OCI-M1 (cell line): ENCODE measurements at regions not wholly inside any gene's neighbourhood (a gene's known extent, or its start where the extent isn't known, plus 50 kb on each side); places are given as distances from the start of the nearest gene placed in this dataset.

Experiments
- DNase-seq: peaks from one replicate; lab custom pipeline; 2025; lab: John Stamatoyannopoulos, UW

DNA sequence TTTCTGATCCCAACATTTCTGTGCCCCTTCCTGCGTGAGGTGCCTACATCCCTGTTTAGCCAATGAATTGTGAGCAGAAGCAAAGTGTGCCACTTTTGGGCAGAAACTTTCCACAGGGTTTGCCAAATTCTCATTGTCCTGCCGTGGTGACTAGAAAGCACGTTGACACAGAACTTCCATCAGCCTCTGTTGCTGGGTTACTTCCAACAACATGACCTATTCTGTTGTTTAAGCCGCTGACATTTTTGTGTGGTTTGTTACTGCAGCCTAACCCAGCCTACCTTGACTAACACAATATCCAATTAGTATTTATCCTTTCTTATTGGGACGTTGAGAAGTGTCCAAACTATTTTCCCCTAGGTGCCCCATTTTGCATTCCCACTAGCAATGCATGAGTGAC is 136.8 kb downstream of the URB2 start:
- no peak for DNase-seq

DNA sequence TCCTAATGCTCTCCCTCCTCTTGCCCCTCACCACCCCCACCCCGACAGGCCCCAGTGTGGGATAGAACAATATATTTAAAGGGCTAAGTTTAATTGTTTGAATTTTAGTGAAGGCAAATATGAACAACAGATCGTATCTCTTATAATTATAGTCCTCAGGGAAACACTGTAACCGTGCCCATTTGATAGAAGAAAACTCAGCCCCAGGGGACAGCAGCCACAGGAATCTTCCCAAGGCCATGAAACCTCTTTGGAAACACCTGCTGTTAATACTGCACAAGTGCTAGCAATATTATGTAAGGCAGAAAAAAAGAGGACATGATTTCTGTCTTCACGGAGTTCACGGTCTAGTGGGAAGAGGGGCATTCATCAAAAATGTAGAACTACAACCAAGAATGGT is 142.2 kb downstream of the URB2 start:
- no peak for DNase-seq

DNA sequence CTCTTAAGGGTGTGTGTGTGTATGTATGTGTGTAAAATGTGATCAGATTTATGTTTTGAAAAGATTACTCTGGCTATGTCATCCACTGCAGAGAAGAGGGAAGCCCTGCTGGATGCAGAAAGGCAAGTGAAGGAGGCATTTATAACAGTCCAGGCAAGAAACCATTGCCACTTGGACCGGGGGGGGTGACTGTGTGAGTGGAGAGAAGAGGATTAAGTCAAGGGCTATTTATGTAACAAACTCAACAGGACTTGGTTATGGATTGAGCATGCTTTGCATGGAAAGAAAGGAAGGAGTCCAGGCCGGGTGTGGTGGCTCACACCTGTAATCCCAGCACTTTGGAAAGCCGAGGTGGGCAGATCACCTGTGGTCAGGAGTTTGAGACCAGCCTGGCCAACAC is 143.0 kb downstream of the URB2 start:
- no peak for DNase-seq

DNA sequence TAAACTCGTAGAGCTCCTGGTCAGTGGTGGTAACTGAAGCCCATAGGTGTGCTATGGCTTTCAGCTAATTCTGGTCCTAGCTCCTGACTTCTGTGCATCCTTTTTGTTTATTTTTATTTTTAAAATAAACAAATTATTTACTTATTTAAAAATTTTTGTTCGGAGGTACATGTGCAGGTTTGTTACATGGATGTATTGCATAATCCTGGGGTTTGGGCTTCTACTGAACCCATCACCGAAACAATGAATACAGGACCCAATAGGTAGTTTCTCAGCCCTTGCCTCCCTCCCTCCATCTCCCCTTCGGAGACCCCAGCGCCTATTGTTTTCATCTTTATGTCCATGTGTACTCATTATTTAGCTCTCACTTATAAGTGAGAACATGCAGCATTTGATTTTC is 143.8 kb downstream of the URB2 start:
- no peak for DNase-seq

DNA sequence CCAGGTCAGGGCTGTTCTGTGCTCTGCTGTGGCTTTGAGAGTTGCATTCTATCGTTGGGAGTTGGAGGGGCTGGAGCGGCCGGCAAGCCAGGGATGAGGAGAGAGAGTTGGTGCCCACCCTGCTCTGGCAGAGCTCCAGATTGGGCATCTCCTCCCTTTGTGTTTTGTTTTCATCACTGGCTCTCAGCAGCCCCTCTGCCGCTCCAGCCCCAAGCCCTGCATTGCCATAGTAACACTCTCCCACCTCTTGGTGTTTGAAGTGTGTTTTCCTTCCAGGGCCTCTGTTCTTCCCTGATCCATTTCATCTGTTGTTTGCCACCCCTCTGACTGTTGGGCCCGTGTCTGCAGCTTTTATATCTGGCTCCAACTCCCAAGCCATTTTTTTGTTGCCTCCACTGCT is 152.7 kb downstream of the URB2 start:
- no peak for DNase-seq

DNA sequence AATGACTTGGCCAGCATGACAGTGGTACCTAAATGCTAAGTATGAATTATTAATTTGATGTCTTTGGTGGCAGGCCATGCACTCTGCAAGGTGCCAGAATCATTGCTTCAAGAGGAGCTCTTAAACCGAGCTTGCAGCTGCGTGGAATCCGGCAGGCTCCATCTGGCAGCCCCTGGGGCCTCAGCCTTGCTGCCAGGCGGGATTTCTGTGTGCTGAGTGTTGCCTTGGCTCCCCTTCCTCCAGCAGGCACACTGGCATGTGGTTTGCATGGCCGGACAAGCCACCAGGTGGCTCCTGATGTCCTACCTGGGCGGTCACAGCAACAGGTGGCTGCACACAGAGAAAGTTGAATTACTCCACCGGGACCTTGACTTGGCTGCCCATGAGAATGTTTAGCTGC is 155.4 kb downstream of the URB2 start:
- DNase-seq, result no peak

DNA sequence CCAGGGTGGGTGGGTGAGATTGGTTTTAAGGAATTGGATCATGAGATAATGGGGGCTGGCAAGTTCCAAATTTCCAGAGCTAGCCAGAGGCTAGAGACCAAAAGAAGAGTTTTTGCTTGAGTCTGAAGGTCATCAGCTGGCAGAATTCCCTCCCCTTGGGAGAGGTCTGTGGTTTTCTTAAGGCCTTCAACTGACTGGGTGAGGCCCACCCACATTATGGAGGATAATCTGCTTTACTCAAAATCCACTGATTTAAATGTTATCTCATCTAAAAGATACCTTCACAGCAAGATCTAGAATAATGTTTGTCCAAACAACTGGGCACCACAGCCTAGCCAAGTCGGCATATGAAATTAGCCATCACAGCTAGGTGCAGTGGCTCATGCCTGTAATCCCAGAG is 156.4 kb downstream of the URB2 start:
- DNase-seq, result no peak

DNA sequence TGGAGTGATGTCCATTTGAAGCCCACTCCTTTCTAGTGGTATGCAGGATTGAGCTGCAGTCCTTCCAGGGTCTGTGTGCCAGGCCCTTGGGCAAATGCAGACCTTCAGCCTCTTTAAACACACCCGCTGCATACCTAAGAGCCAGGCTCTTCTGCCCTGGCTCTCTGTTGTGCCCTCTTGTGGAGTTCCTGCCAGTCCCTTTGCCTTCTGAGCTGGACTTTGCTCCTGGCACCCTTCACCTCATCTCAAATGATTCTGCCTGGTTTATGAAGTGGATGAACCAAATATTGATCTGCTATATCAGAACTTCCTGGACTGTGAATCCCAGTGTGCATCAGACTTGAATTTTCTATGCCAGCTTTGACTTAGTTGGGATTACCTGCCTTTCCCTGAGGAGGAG is 158.8 kb downstream of the URB2 start:
- DNase-seq, result no peak

DNA sequence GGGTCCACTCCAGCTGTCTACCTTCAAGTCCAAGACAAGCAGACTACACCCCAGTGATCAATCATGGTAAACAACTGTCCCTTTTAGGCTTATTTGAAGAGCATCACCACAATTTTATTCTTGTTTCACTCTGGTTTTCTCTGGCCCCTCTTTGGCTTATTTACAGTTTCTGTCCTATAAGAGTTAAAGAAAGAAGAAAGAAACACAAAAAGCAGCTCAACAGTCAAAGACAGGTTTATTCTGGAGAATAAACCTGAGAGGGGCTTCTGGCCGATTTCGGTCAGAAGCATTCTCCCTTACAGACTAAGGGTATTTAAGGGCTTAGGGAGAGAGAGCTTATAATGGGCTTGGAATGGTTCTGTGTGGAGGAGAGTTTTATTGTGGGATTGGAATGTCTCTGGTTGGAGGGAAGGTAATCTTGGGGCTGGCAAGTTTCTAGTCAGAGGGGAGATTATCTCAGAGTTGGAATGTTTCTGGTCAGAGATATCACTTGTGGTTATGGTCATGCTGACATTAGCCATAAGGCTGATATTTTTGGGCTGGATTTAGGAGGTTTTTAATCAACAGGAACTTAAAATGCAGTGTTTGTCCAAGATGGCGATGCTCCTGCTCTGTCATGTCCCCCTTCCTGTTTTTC is 161.0 kb downstream of the URB2 start:
- peak; percentile 14 for DNase-seq

DNA sequence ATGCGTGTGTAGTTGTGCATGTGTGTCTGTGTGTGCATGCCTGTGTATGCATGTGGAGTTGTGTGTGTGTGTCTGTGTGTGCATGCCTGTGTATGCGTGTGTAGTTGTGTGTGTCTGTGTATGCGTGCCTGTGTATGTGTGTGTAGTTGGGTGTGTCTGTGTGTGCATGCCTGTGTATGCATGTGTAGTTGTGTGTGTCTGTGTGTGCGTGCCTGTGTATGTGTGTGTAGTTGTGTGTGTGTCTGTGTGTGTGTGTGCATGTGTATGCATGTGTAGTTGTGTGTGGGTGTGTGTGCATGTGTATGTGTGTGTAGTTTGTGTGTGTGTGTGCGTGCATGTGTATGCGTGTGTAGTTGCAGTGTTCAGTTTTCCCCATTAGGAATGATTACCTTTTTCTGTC is 162.0 kb downstream of the URB2 start:
- DNase-seq, result no peak

DNA sequence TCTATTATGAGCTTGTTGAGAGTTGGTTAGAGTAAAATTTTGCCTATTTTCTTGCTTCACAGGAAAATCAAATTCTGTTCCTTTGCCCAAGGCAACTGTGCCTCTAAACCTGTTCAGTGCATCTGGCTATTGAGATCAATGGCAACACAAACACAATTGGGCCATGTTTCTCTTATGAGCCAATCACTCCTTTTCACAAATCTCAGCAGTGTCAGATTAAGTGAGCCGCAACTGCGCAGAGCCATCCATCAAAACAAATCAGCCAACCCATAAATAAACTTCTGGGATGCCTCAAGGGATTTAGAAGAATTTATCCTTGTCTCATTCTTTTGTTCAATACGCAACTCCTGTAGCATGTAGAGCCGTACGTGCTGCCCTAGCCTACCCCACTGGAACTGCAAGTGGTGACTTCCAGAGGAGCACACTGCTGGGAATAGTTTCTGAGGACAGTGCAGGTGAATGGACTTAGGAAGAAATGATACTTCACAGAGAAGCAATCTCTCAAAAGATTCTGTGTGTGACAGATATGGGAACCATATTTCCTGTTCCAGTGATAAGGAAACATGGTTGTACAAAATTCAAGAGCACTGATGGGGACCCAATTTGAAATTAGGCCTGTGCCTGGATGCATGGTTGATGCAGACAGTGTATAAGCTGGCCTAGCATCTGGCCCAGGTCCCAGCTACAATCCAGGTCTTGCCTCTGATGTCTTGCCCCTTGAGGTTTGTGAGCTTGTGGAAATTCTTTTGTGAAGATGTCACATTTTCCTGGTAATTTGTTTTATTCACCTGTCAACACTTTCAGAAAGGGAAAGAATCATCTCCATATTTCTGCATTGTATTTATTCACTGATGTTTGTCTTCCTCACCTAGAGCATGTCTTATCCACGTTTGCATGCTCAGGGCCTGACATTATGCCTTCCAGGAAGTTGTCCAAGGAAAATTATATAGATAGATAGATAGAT is 166.2 kb downstream of the URB2 start:
- no peak for DNase-seq

DNA sequence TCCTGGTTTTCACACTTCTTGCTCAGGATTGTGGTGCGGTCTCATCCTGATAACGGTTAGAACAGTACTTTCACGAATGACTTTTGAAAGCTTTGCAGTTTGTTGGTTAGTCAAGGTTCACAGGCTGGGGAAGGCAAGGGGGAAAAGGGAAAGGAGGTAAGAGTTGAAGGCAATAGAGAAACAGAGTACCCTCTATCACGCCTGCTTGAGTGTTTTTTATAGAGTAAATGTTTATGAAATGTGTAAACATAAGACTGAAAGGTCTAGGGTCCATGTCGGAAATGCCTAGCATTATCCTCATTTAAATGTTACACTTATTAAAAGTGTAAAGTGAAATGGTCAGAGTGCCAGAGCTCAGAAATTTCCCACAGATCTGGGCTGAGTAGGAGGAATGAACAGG is 167.4 kb downstream of the URB2 start:
- DNase-seq, result no peak

DNA sequence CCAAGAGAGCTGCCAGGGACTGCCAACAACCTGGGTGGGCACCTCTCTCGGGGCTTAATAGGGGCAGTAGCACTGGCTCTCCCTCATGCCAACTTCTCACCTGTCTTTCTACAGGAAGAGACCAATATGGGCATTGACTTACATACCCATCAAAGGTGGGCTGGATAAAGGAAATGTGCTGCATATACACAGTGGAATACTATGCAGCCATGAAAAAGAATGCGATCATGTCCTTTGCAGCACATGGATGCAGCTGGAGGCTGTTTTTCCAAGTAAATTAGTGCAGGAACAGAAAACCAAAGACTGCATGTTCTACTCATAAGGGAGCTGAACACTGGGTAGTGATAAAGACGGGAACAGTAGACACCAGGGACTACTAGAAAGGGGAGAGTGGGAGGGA is 172.5 kb downstream of the URB2 start:
- no peak for DNase-seq

DNA sequence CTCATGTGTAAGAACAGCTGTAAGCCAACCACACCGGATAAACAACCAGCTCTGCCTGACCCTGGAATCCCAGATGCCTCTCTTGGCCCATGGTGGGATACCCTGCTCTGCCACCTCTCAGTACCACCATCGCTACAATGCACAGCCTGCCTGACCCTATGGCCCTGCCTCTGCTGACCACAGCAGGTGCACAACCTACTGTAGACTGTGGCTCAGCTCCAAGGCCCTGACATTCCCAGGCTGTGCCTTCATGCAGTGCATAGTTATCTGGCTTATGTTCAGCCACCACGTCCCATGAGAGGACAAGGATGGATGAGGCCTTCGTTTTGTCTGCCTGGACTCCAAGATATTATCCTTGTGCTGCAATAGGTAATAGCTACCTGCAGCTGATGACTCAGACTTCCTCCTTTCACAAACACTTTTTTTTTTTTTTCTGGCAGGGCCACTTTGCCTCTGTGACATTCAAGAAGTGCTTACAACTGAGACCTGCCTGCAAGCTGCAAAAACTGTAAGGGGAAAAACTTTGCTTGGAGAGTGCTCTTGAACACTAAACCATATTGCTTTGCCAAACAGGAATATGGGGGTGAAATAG is 177.7 kb downstream of the URB2 start:
- DNase-seq, result no peak

DNA sequence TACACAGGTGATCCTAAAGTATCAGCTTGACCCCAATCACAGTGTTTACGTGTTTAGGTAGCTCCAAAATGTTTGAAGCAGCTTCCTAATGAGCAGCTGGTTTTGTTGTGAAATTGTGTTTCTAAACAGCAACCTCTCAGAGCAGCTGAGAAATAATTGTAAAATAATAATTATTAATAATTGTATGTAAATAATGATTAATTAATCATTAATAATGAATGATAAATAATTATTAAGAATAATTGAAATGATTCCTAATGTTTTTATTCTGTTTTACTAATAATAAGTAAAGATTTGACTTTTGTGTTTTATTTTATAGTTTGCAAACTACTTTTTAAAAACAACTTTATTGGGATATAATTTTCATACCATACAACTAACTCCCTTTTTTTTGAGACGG is 182.2 kb downstream of the URB2 start:
- DNase-seq, result no peak

DNA sequence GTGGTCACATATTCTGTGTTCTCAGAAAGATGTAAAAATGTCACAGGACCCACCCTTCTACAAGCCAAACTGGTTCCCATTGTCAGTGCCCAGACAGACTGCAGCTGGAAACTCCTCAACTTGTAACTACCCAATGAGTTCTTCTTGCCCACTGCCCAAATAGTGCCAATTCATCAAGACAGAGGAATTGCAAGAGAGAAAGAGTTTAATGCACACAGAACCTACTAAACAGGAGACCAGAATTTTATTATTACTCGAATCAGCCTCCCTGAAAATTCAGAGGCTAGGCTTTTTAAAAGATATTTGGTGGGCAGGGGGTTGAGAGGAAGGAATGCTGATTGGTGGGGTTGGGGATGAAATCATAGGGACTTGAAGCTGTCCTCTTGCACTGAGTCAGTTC is 184.1 kb downstream of the URB2 start:
- no peak for DNase-seq

DNA sequence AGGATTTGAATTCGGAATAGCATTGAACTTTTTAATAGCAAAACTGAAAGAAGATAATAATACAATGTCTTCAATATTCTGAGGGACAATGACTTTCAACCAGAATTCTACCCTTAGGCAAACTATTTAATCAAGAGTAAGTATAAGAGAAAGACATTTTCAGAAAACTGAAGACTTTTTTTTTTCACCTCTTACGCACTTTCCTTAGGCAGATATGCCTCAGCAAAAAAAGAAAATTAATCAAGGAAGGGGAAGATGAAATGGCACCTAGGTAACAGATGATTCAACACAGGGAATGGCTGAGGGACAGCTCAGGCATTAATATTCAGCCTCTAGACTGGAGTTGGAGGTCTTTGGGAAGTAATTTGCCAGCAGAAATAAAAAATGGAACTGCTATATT is 184.9 kb downstream of the URB2 start:
- no peak for DNase-seq

DNA sequence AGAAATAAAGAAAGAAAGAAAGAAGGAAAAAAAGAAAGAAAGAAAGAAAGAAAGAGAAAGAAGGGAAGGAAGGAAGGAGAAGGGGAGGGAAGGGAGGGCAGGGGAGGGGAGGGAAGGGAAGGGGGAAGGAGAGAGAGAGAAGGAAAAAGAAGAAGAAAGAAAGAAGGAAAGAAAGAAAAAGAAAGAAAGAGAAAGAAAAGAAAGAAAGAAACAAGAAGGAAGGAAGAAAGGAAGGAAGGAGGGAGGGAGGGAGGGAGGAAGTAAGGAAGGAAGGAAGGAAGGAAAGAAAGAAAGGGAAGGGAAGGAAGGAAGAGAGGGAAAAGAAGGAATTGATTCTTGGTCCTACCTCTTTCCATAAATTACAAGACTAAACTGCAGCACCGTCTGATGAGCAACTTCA is 186.1 kb downstream of the URB2 start:
- no peak for DNase-seq

DNA sequence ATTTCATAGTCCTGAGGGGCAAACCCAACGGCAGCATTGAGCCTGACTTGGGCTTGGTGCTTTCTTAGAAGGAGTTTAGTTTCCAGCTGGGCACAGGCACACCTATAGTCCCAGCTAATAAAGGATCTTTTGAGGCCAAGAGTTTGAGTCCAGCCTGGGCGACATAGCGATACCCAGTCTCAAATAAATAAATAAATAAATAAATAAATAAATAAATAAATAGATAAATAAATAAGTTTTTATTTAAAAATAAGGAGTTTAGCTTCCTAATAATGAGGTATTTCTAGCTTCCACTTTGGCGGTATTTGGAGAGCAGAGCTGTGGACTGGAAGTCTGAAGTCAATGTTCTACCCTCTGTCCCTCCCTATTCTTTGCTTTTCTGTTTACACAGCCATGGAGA is 186.6 kb downstream of the URB2 start:
- no peak for DNase-seq

DNA sequence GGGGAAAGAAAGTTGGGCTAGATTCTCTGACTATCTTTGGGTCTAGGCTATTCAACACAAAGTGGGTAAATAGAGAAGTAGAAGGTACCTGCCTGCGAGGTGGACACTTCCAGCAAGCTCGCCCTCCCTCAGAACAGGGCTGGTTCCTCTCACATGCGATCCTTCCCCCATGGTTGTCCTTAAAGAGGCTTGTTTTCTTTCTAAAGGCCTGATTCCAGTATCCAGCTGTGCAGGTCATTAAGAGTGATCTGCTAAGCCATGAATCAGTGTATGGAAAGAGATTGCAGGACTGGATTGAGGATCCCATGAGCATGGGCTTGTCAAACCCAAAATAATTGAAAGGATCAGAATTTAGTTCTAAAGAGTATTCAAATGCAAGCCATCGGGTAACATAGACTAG is 189.0 kb downstream of the URB2 start:
- DNase-seq, result no peak

DNA sequence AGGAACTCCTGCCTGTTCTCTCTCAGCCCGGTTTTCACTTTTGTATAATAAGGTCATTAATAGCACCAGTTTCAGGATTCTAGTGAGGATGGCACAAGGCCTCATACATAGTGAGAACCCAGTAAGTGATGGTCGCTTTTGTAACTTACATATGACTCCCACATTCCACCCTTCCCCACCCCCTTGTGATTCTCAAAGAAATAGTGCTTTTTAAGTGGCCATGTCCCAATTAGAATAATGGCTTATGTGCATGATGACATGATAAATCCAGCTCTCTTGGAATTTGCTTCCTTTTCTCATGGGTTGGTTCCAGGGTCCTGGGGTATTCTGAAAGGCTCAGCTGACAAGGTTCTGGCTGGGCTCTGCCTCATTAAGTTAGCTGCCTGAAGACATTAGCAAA is 189.9 kb downstream of the URB2 start:
- DNase-seq, result no peak

DNA sequence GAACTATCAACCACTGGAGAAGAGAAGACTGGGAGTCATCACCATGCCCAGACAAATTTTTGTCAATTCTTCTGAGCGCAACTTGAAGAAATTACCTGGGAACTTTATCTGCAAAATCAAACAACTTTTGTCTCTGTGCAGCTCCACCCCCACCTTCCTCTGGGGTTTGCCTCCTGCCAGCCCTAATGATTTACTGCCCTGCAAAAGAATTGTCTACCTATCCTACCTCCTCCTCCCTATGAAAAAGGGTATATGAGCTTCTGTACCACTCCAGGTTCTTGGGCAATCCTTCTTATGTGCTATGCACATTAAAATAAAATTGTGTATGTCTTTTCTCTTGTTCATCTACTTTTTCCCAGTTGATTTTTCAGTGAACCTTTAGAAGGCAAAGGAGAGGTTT is 191.9 kb downstream of the URB2 start:
- no peak for DNase-seq

DNA sequence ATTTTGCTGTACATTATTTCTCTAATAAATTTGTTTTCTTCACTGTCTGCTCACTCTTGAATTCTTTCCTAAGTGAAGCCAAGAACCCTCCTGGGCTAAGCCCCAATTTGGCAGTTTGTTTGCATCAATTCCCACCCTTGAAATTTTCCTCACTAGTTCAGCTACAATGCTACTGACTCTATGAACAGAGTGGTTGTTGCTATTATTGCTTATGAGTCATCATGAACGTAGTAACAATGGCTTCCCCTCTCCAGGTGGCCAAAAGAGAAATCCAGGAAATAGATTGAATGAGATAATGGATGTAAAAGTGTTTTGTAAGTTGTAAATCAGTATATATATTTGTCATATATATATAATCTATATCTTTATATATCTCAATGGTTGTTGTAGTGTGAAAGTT is 193.0 kb downstream of the URB2 start:
- no peak for DNase-seq
